ENCODE measurements at regions not wholly inside any gene's neighbourhood (a gene's known extent, or its start where the extent isn't known, plus 50 kb on each side); places are given as distances from the start of the nearest gene placed in this dataset.
"Not testable (repeated sequence)": the region's sequence is repeated elsewhere in the genome, so short reads cannot be mapped to it uniquely, and the experiment has no call there.

DNA sequence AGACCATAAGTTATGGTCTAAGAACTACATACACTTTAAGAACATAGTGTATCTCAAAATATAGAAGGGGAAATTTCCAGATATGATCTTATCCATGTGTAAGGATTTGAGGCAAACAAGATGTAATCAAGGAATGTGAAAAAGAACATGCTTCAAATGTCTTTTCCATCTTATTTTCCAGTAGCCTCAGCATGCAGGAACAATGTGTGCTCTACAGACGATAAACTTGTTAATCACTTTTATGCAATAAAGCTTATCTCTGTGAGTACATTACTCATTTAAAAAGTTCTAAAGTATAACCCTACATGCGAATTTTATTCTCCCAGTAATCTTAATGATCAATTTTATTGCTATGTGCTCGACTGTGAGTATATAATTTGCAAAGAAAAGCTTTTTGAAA, 185.2 kb downstream of the ALDH8A1 start:
- Mint-ChIP-seq H3K9me3 (peaks cover 5% of the 10 kb centered on the region), H3K36me3 (ENCODE audit: low read depth) (no peaks in the 10 kb centered on the region), H3K27ac (no peak overlapping the region), H3K4me1 (no peaks in the 10 kb centered on the region), H3K27me3 (ENCODE audit: low read depth) (peaks cover 4% of the 10 kb centered on the region), H3K4me3 (no peak overlapping the region)
- TF ChIP-seq, protein P1, sequence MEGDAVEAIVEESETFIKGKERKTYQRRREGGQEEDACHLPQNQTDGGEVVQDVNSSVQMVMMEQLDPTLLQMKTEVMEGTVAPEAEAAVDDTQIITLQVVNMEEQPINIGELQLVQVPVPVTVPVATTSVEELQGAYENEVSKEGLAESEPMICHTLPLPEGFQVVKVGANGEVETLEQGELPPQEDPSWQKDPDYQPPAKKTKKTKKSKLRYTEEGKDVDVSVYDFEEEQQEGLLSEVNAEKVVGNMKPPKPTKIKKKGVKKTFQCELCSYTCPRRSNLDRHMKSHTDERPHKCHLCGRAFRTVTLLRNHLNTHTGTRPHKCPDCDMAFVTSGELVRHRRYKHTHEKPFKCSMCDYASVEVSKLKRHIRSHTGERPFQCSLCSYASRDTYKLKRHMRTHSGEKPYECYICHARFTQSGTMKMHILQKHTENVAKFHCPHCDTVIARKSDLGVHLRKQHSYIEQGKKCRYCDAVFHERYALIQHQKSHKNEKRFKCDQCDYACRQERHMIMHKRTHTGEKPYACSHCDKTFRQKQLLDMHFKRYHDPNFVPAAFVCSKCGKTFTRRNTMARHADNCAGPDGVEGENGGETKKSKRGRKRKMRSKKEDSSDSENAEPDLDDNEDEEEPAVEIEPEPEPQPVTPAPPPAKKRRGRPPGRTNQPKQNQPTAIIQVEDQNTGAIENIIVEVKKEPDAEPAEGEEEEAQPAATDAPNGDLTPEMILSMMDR (IDR thresholded peaks at IDR 0.05; ENCODE audit: unreplicated experiment in 3 of 3): no peak

DNA sequence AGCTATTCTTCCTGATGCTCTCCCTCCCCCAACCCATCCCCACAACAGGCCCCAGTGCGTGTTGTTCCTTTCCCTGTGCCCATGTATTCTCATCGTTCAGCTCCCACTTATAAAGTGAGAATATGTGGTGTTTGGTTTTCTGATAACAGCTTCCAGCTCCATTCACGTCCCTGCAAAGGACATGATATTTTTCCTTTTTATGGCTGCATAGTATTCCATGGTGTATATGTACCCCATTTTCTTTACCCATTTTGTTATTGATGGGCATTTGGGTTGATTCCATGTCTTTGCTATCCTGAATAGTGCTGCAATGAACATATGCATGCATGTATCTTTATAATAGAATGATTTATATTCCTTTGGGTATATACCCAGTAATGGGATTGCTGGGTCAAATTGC, 186.3 kb downstream of the ALDH8A1 start:
- not testable (repeated sequence) for H3K4me3 Mint-ChIP-seq; H3K36me3 Mint-ChIP-seq (ENCODE audit: low read depth); H3K27me3 Mint-ChIP-seq (ENCODE audit: low read depth); H3K4me1 Mint-ChIP-seq; H3K27ac Mint-ChIP-seq; H3K9me3 Mint-ChIP-seq

DNA sequence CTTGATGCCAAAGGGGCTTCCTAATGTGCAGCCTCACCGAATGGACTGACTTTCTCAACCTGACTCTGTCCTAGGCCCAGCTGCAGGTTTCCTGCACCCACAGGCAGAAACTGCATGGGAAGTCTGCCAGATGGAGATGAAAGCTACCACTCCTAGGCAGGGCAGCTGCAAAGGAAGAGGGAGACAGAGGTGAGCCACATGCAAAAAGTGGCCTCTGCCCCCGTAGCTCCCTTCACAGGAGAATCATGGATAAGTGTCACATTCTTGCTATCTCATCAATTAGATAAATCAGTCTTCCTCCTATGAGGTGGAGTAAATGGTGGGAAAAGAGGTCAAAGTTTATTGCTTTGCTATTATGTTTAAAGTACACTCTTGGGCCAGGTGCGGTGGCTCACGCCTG, 191.3 kb downstream of the ALDH8A1 start:
- H3K36me3 Mint-ChIP-seq (ENCODE audit: low read depth): no peaks in the 10 kb centered on the region
- H3K4me3 Mint-ChIP-seq: no peak overlapping the region
- no peaks in the 10 kb centered on the region for H3K4me1 Mint-ChIP-seq
- H3K9me3 Mint-ChIP-seq: no peaks in the 10 kb centered on the region
- H3K27me3 Mint-ChIP-seq (ENCODE audit: low read depth): no peaks in the 10 kb centered on the region
- TF ChIP-seq, protein P1 (IDR thresholded peaks at IDR 0.05; ENCODE audit: unreplicated experiment in 3 of 3): no peak
- no peak overlapping the region for H3K27ac Mint-ChIP-seq

DNA sequence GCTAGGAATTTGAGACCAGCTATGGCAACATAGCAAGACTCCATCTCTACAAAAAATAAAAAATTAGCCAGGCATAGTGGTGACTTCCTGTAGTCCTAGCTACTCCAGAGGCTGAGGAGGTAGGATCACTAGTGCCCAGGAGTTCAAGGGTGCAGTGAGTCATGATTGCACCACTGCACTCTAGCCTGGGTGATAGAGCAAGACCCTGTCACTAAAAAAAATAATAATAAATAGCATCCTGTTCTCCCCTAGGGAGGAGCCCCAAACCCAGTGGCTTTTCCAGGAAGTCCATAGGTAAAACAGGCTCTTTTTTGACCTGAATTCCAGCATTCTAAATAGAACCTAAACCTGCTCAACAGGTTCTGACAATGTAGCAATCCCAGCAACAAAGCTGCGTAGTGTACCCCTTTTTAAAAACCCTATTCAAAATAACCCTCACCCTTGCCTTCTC, 192.0 kb downstream of the ALDH8A1 start:
- Mint-ChIP-seq H3K9me3 (no peaks in the 10 kb centered on the region), H3K27me3 (ENCODE audit: low read depth) (no peaks in the 10 kb centered on the region)

DNA sequence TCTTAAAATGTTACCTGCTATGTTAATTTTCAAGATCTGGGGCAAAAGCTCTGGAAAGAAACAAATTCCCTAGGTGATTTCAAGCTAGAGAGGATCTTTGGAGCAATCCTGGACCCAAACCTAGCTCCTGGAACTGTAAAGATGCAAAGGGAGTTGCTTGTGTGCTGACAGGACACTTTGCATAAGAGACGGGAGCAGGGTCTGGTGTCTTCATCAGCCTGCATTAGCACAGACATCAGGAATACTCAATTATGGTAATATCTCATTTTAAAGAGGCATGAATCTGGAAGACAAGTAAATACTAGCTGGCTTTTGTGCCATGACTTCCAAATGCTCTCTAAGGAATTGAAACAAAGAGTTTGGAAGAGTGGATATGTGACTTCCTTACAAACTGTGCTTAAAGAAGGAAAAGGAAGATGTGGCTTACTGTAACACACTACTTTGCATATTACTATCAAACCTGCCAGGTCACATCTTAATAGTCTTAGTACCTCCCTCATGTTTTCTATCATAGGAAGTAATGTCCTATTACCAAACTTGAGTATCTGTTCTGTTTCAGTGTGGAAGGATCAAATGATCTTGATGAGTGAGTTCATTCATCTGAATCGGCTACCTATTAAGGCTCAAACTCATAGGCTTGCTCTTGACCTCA, 193.4 kb downstream of the ALDH8A1 start:
- H3K36me3 Mint-ChIP-seq (ENCODE audit: low read depth): no peaks in the 10 kb centered on the region
- no peak overlapping the region for H3K4me3 Mint-ChIP-seq

More for the DNA sequence above, 192.0 kb downstream of the ALDH8A1 start:
- no peaks in the 10 kb centered on the region for H3K4me1 Mint-ChIP-seq
- H3K27ac Mint-ChIP-seq: peak overlapping the region in 1 of 3 experiments; percentile 78
- no peaks in the 10 kb centered on the region for H3K36me3 Mint-ChIP-seq (ENCODE audit: low read depth)
- TF ChIP-seq, protein P1 (IDR thresholded peaks at IDR 0.05; ENCODE audit: unreplicated experiment in 3 of 3): no peak
- no peak overlapping the region for H3K4me3 Mint-ChIP-seq

DNA sequence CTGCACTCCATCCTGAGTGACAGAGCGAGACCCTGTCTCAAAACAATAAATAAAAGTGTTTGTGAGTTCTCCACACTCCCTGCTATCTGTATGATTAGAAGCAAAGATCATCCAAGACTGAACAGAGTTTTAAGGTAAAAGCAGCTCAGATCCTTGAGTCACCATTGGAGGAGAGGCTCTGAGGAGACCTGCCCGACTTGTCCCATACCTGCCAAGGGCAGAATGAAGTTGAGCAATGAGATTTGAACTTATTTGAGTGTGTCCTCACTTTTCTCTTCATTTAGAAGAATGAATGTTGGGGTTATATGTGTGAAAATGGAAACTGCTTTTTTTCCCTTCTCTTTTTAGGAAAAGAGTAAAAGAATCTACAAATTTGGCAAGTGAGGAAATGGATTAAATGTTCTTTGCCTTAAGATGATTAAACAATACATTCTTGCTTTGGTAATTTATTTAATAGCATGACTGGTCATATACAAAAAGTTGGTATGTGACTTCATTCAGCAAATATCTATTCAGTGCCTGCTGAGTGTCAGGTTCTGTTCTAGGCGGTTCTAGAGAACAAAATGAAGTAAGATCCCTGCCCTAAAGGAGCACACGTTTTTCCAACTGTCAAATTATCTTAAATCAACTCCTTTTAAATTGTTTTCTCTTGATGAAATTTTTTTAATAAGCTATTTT, 195.7 kb downstream of the ALDH8A1 start:
- no peaks in the 10 kb centered on the region for H3K9me3 Mint-ChIP-seq

More for the DNA sequence above, 193.4 kb downstream of the ALDH8A1 start:
- TF ChIP-seq, protein P1 (IDR thresholded peaks at IDR 0.05; ENCODE audit: unreplicated experiment in 3 of 3): no peak
- no peak overlapping the region for H3K27ac Mint-ChIP-seq
- no peaks in the 10 kb centered on the region for H3K27me3 Mint-ChIP-seq (ENCODE audit: low read depth)
- H3K9me3 Mint-ChIP-seq: no peaks in the 10 kb centered on the region
- peaks cover 5% of the 10 kb centered on the region for H3K4me1 Mint-ChIP-seq

More for the DNA sequence above, 195.7 kb downstream of the ALDH8A1 start:
- H3K27me3 Mint-ChIP-seq (ENCODE audit: low read depth): no peaks in the 10 kb centered on the region
- TF ChIP-seq, protein P1 (IDR thresholded peaks at IDR 0.05; ENCODE audit: unreplicated experiment in 3 of 3): no peak
- no peak overlapping the region for H3K4me3 Mint-ChIP-seq
- H3K4me1 Mint-ChIP-seq: peaks cover 15% of the 10 kb centered on the region
- no peaks in the 10 kb centered on the region for H3K36me3 Mint-ChIP-seq (ENCODE audit: low read depth)
- no peak overlapping the region for H3K27ac Mint-ChIP-seq
